ENCODE measurements at regions not wholly inside any gene's neighbourhood (a gene's known extent, or its start where the extent isn't known, plus 50 kb on each side); places are given as distances from the start of the nearest gene placed in this dataset.

GRCh38 chr13:62336507-62336906 is 920.9 kb upstream of the PCDH20 start:
- Histone ChIP-seq H3K56ac (ENCODE audit: low read length) (no peak overlapping the region), H3K4me3 (ENCODE audit: low read length) (no peak overlapping the region), H3K4me1 (ENCODE audit: control insufficient read depth, low read depth, low read length) (no peaks in the 10 kb centered on the region), H4K5ac (ENCODE audit: low read length) (no peak overlapping the region), H3K23ac (ENCODE audit: low read length) (no peak overlapping the region), H2BK15ac (replicated peaks; ENCODE audit: low read depth) (no peak overlapping the region), H3K4ac (ENCODE audit: low read depth, low read length) (no peak overlapping the region), H3K9ac (ENCODE audit: low read length) (no peak overlapping the region), H2BK120ac (ENCODE audit: low read depth, low read length) (no peak overlapping the region), H4K8ac (ENCODE audit: low read depth, low read length) (no peak overlapping the region), H3K36me3 (ENCODE audit: control insufficient read depth, insufficient read depth, low read length) (no peaks in the 10 kb centered on the region), H2BK5ac (ENCODE audit: low read length) (no peak overlapping the region), H3K79me2 (ENCODE audit: control insufficient read depth, insufficient read depth, low read length) (no peaks in the 10 kb centered on the region), H2AK5ac (ENCODE audit: low read length) (no peak overlapping the region), H3K4me2 (ENCODE audit: low read length) (no peak overlapping the region), H3K27ac (ENCODE audit: low read depth, low read length) (no peak overlapping the region), H3K18ac (ENCODE audit: low read length) (no peak overlapping the region), H3K27me3 (ENCODE audit: insufficient read depth, low read length, poor library complexity) (no peaks in the 10 kb centered on the region), H3K79me1 (ENCODE audit: low read length) (no peaks in the 10 kb centered on the region)
- WGBS (ENCODE audit: extremely low coverage, insufficient coverage, low lambda C conversion rate), result no CpG with 5 or more reads among the region's 1 CpG
- no peak for DNase-seq

DNA sequence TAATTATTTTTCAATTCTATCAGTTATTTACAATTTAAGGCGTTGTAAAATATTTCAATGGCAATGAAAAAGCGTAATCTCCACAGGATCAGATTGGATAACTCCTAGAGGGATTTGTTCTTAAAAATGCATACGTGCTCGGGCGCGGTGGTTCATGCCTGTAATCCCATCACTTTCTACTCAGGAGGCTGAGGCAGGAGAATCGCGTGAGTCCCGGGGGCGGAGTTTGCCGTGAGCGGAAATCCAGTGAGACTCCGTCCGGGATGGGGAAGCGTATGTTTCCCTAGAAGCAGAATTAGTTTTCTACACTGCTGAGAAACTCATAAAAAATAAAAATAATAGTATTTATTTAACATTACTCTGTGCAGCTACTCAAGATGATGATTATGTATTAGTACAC is 917.8 kb upstream of the PCDH20 start:
- H3K9ac ChIP-seq (ENCODE audit: low read length), result no peak overlapping the region
- H3K4me3 ChIP-seq (ENCODE audit: low read length), result no peak overlapping the region
- no peaks in the 10 kb centered on the region for H3K36me3 ChIP-seq (ENCODE audit: control insufficient read depth, insufficient read depth, low read length)
- H3K56ac ChIP-seq (ENCODE audit: low read length), result no peak overlapping the region
- no peak overlapping the region for H4K8ac ChIP-seq (ENCODE audit: low read depth, low read length)
- WGBS (ENCODE audit: extremely low coverage, insufficient coverage, low lambda C conversion rate), result no CpG with 5 or more reads among the region's 15 CpGs
- no peak overlapping the region for H2BK5ac ChIP-seq (ENCODE audit: low read length)
- no peaks in the 10 kb centered on the region for H3K79me2 ChIP-seq (ENCODE audit: control insufficient read depth, insufficient read depth, low read length)
- no peak for DNase-seq
- H4K5ac ChIP-seq (ENCODE audit: low read length), result no peak overlapping the region
- no peak overlapping the region for H3K4ac ChIP-seq (ENCODE audit: low read depth, low read length)
- no peak overlapping the region for H3K18ac ChIP-seq (ENCODE audit: low read length)
- H2BK15ac ChIP-seq (replicated peaks; ENCODE audit: low read depth), result no peak overlapping the region
- H3K4me2 ChIP-seq (ENCODE audit: low read length), result no peak overlapping the region
- H3K23ac ChIP-seq (ENCODE audit: low read length), result no peak overlapping the region
- H3K27me3 ChIP-seq (ENCODE audit: insufficient read depth, low read length, poor library complexity), result no peaks in the 10 kb centered on the region
- H2AK5ac ChIP-seq (ENCODE audit: low read length), result no peak overlapping the region
- H3K4me1 ChIP-seq (ENCODE audit: control insufficient read depth, low read depth, low read length), result no peaks in the 10 kb centered on the region
- no peak overlapping the region for H3K27ac ChIP-seq (ENCODE audit: low read depth, low read length)
- H2BK120ac ChIP-seq (ENCODE audit: low read depth, low read length), result no peak overlapping the region
- no peaks in the 10 kb centered on the region for H3K79me1 ChIP-seq (ENCODE audit: low read length)

- no peak overlapping the region for H2BK15ac ChIP-seq (replicated peaks; ENCODE audit: low read depth)
- no peak overlapping the region for H2BK5ac ChIP-seq (ENCODE audit: low read length)
- no peak overlapping the region for H3K4me2 ChIP-seq (ENCODE audit: low read length)
- no peaks in the 10 kb centered on the region for H3K27me3 ChIP-seq (ENCODE audit: insufficient read depth, low read length, poor library complexity)
- H3K4me1 ChIP-seq (ENCODE audit: control insufficient read depth, low read depth, low read length), result no peaks in the 10 kb centered on the region
- no peak overlapping the region for H4K8ac ChIP-seq (ENCODE audit: low read depth, low read length)
- no peak overlapping the region for H3K27ac ChIP-seq (ENCODE audit: low read depth, low read length)
- H3K56ac ChIP-seq (ENCODE audit: low read length), result no peak overlapping the region
- H3K23ac ChIP-seq (ENCODE audit: low read length), result no peak overlapping the region
- no peak overlapping the region for H4K5ac ChIP-seq (ENCODE audit: low read length)
- no peaks in the 10 kb centered on the region for H3K79me2 ChIP-seq (ENCODE audit: control insufficient read depth, insufficient read depth, low read length)
- H3K79me1 ChIP-seq (ENCODE audit: low read length), result no peaks in the 10 kb centered on the region
- WGBS (ENCODE audit: extremely low coverage, insufficient coverage, low lambda C conversion rate), result 100% methylated on average over 1 of the region's 2 CpGs
- no peaks in the 10 kb centered on the region for H3K36me3 ChIP-seq (ENCODE audit: control insufficient read depth, insufficient read depth, low read length)
- no peak overlapping the region for H3K4me3 ChIP-seq (ENCODE audit: low read length)
- H2AK5ac ChIP-seq (ENCODE audit: low read length), result no peak overlapping the region
- H2BK120ac ChIP-seq (ENCODE audit: low read depth, low read length), result no peak overlapping the region
- H3K18ac ChIP-seq (ENCODE audit: low read length), result no peak overlapping the region
- H3K9ac ChIP-seq (ENCODE audit: low read length), result no peak overlapping the region
- DNase-seq, result no peak
- no peak overlapping the region for H3K4ac ChIP-seq (ENCODE audit: low read depth, low read length)
Observed at GRCh38 chr13:62331384-62331783, 915.7 kb upstream of the PCDH20 start.

DNA sequence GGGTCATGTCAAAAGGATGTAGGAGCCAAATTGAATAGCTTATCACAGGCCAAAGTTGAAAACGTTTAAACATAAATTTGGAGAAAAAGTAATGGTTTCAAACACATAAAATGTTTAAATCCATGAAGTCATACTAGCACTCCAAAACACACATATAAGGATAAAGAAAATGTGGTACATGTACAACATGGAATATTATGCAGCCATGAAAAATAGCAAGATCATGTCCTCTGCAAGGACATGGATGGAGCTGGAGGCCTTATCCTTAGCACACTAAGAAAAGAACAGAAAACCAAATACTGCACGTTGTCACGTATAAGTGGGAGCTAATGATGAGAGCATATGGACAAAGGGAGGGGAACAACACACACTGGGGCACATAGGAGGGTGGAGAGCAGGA is 911.7 kb upstream of the PCDH20 start:
- no peak overlapping the region for H3K27ac ChIP-seq (ENCODE audit: low read depth, low read length)
- H3K36me3 ChIP-seq (ENCODE audit: control insufficient read depth, insufficient read depth, low read length), result no peaks in the 10 kb centered on the region
- no peak overlapping the region for H2AK5ac ChIP-seq (ENCODE audit: low read length)
- H2BK5ac ChIP-seq (ENCODE audit: low read length), result no peak overlapping the region
- H2BK120ac ChIP-seq (ENCODE audit: low read depth, low read length), result no peak overlapping the region
- H3K9ac ChIP-seq (ENCODE audit: low read length), result no peak overlapping the region
- no peak overlapping the region for H3K18ac ChIP-seq (ENCODE audit: low read length)
- WGBS (ENCODE audit: extremely low coverage, insufficient coverage, low lambda C conversion rate), result no CpG with 5 or more reads among the region's 3 CpGs
- no peaks in the 10 kb centered on the region for H3K79me2 ChIP-seq (ENCODE audit: control insufficient read depth, insufficient read depth, low read length)
- H3K4me2 ChIP-seq (ENCODE audit: low read length), result no peak overlapping the region
- no peaks in the 10 kb centered on the region for H3K27me3 ChIP-seq (ENCODE audit: insufficient read depth, low read length, poor library complexity)
- H3K4ac ChIP-seq (ENCODE audit: low read depth, low read length), result no peak overlapping the region
- H3K23ac ChIP-seq (ENCODE audit: low read length), result no peak overlapping the region
- H3K4me1 ChIP-seq (ENCODE audit: control insufficient read depth, low read depth, low read length), result no peaks in the 10 kb centered on the region
- no peak overlapping the region for H3K4me3 ChIP-seq (ENCODE audit: low read length)
- H4K5ac ChIP-seq (ENCODE audit: low read length), result no peak overlapping the region
- H4K8ac ChIP-seq (ENCODE audit: low read depth, low read length), result no peak overlapping the region
- H3K79me1 ChIP-seq (ENCODE audit: low read length), result no peaks in the 10 kb centered on the region
- no peak overlapping the region for H3K56ac ChIP-seq (ENCODE audit: low read length)
- no peak overlapping the region for H2BK15ac ChIP-seq (replicated peaks; ENCODE audit: low read depth)
- DNase-seq, result no peak

DNA sequence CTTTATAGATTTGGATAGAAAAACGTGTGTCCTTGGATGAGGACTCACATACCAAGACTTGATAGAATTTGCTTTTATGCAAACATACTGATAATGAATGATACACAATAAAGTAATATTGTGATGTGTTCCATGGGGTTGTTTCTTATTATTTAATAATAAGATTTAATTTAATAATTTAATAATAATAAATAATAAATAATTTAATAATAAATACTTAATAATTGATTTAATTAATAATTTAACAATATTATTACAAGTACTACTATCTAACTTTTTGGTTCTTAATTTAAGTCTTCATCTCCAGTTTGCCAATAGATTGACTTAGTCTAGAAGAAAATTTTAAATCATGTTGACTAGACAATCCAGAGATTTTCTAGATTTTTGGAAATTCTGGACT is 909.2 kb upstream of the PCDH20 start:
- H3K9ac ChIP-seq (ENCODE audit: low read length), result no peak overlapping the region
- no peak overlapping the region for H3K23ac ChIP-seq (ENCODE audit: low read length)
- H2BK15ac ChIP-seq (replicated peaks; ENCODE audit: low read depth), result no peak overlapping the region
- no peaks in the 10 kb centered on the region for H3K27me3 ChIP-seq (ENCODE audit: insufficient read depth, low read length, poor library complexity)
- no peak for DNase-seq
- H3K56ac ChIP-seq (ENCODE audit: low read length), result no peak overlapping the region
- no peak overlapping the region for H4K8ac ChIP-seq (ENCODE audit: low read depth, low read length)
- H3K18ac ChIP-seq (ENCODE audit: low read length), result no peak overlapping the region
- H3K4me2 ChIP-seq (ENCODE audit: low read length), result no peak overlapping the region
- H3K27ac ChIP-seq (ENCODE audit: low read depth, low read length), result no peak overlapping the region
- WGBS (ENCODE audit: extremely low coverage, insufficient coverage, low lambda C conversion rate), result no CpG with 5 or more reads among the region's 1 CpG
- no peak overlapping the region for H2BK5ac ChIP-seq (ENCODE audit: low read length)
- H3K79me1 ChIP-seq (ENCODE audit: low read length), result no peaks in the 10 kb centered on the region
- H3K4ac ChIP-seq (ENCODE audit: low read depth, low read length), result no peak overlapping the region
- no peaks in the 10 kb centered on the region for H3K36me3 ChIP-seq (ENCODE audit: control insufficient read depth, insufficient read depth, low read length)
- H2BK120ac ChIP-seq (ENCODE audit: low read depth, low read length), result no peak overlapping the region
- no peak overlapping the region for H4K5ac ChIP-seq (ENCODE audit: low read length)
- no peaks in the 10 kb centered on the region for H3K79me2 ChIP-seq (ENCODE audit: control insufficient read depth, insufficient read depth, low read length)
- no peak overlapping the region for H3K4me3 ChIP-seq (ENCODE audit: low read length)
- no peak overlapping the region for H2AK5ac ChIP-seq (ENCODE audit: low read length)
- no peaks in the 10 kb centered on the region for H3K4me1 ChIP-seq (ENCODE audit: control insufficient read depth, low read depth, low read length)

GRCh38 chr13:62321895-62322294 is 906.2 kb upstream of the PCDH20 start:
- Histone ChIP-seq H3K4me1 (ENCODE audit: control insufficient read depth, low read depth, low read length) (no peaks in the 10 kb centered on the region), H3K56ac (ENCODE audit: low read length) (no peak overlapping the region), H2AK5ac (ENCODE audit: low read length) (no peak overlapping the region), H3K23ac (ENCODE audit: low read length) (no peak overlapping the region), H3K27me3 (ENCODE audit: insufficient read depth, low read length, poor library complexity) (no peaks in the 10 kb centered on the region), H3K18ac (ENCODE audit: low read length) (no peak overlapping the region), H3K4ac (ENCODE audit: low read depth, low read length) (no peak overlapping the region), H4K5ac (ENCODE audit: low read length) (no peak overlapping the region), H2BK5ac (ENCODE audit: low read length) (no peak overlapping the region), H3K4me2 (ENCODE audit: low read length) (no peak overlapping the region), H3K9ac (ENCODE audit: low read length) (no peak overlapping the region), H2BK15ac (replicated peaks; ENCODE audit: low read depth) (no peak overlapping the region), H2BK120ac (ENCODE audit: low read depth, low read length) (no peak overlapping the region), H3K36me3 (ENCODE audit: control insufficient read depth, insufficient read depth, low read length) (no peaks in the 10 kb centered on the region), H3K79me2 (ENCODE audit: control insufficient read depth, insufficient read depth, low read length) (no peaks in the 10 kb centered on the region), H3K4me3 (ENCODE audit: low read length) (no peak overlapping the region), H3K79me1 (ENCODE audit: low read length) (no peaks in the 10 kb centered on the region), H3K27ac (ENCODE audit: low read depth, low read length) (no peak overlapping the region), H4K8ac (ENCODE audit: low read depth, low read length) (no peak overlapping the region)
- WGBS (ENCODE audit: extremely low coverage, insufficient coverage, low lambda C conversion rate), result no CpG with 5 or more reads among the region's 2 CpGs
- DNase-seq, result no peak
